ENCODE measurements at regions not wholly inside any gene's neighbourhood (a gene's known extent, or its start where the extent isn't known, plus 50 kb on each side); places are given as distances from the start of the nearest gene placed in this dataset.

- no peak for DNase-seq (ENCODE audit: extremely low spot score)
- no peak for TF ChIP-seq CTCF (IDR thresholded peaks at IDR 0.05; ENCODE audit: control extremely low read depth, extremely low read depth, low read depth, missing control alignments)
- CTCF ChIA-PET = interaction anchor here (1.0 to 1.2 kb wide), 2 partner anchors 10 to 35 kb away, joined by 3 read pairs; no protein-coding TSS in a partner anchor
- POLR2A ChIA-PET = no interaction called here
Measured at GRCh38 chr11:104390651-104391050, 226.7 kb upstream of the PDGFD start.

DNA sequence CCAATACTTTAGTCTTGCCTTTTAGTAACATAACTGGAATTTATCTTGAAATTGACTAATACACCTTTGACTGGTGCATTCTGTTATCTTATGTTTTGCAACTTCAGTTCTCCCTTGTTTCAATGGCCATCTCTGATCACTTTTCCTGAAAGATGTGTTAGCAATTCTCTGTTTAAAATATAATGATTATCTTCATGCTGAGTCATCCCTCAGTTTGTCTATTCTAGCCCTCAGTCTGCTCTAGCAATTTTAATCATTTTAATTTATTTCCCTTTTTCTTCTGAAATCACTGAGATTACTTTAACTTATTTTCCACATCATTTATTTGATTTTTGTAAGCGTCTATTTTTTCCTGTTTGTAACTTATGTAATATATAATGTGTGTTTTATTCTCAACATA, 221.9 kb upstream of the PDGFD start:
- CTCF ChIA-PET = no interaction called here
- no peak for DNase-seq (ENCODE audit: extremely low spot score)
- POLR2A ChIA-PET = no interaction called here
- no peak for TF ChIP-seq CTCF (IDR thresholded peaks at IDR 0.05; ENCODE audit: control extremely low read depth, extremely low read depth, low read depth, missing control alignments)

DNA sequence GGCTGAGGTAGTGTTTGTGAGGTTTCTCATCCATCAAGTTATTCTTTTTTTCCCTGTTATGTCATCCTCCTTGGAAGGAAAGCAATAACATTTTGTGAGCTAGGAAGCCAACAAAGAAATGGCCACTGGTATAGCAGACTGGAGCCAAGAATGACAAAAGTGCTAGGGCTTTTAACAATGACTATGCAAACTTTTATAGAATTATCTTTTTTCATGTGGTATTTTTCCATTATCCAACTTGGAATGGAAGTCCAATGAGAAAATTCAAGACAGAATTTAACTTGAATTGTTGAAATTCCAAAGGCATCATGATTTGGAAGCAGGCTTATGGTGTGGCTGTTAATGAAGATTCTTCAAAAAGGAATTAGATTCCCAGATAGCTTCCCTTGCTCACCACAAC, 216.4 kb upstream of the PDGFD start:
- DNase-seq (ENCODE audit: extremely low spot score) = no peak
- CTCF ChIA-PET = no interaction called here
- TF ChIP-seq CTCF (IDR thresholded peaks at IDR 0.05; ENCODE audit: control extremely low read depth, extremely low read depth, low read depth, missing control alignments) = no peak
- POLR2A ChIA-PET = no interaction called here

DNA sequence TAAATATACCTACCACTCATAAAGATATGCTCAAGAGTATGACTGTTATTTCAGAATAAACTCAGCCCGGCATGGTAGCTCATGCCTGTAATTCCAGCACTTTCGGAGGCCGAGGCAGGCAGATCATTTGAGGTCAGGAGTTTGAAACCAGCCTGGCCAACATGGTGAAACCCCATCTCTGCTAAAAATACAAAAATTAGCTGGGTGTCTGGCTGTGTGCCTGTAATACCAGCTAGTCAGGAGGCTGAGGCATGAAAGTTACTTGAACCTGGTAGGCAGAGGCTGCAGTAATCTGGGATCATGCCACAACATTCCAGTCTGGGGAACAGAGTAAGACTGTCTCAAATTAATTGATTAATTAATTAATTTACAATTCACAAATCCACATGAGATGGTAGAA, 208.2 kb upstream of the PDGFD start:
- no peak for TF ChIP-seq CTCF (IDR thresholded peaks at IDR 0.05; ENCODE audit: control extremely low read depth, extremely low read depth, low read depth, missing control alignments)
- POLR2A ChIA-PET = no interaction called here
- CTCF ChIA-PET = no interaction called here
- no peak for DNase-seq (ENCODE audit: extremely low spot score)

DNA sequence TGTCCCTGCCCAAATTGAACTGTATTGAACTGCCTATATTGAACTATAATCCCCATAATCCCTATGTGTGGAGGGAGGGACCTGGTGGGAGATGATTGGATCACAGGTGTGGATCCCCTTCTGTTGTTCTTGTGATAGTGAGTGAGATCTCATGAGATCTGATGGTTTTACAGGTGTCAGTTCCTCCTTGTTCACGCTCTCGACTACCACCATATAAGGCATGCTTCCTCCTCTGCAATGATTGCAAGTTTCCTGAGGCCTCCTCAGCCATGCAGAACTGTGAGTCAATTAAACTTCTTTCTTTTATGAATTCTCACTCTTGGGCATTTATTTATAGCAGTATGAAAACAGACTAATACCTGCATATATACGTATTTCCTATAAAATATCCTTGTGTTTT, 206.5 kb upstream of the PDGFD start:
- TF ChIP-seq CTCF (IDR thresholded peaks at IDR 0.05; ENCODE audit: control extremely low read depth, extremely low read depth, low read depth, missing control alignments) = no peak
- no peak for DNase-seq (ENCODE audit: extremely low spot score)
- ChIA-PET POLR2A (no interaction called here), CTCF (no interaction called here)

DNA sequence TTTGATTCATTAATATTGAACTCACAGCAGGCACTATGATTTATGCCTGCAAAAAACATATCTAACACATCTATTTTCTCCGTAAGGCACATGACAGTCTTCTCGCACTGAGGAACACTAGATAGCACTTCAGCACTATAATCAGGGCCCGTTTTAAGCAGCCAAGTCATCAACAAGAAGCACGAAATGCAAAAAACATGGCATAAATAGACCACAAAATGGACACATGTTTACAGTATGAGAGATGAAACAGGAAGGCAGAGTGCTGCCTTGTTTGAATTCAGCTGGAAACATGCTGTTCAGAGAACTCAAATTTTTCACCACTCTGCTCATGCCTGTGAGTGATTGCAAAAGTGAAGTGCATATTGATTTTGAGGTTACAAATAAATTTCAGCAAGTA, 205.8 kb upstream of the PDGFD start:
- no peak for TF ChIP-seq CTCF (IDR thresholded peaks at IDR 0.05; ENCODE audit: control extremely low read depth, extremely low read depth, low read depth, missing control alignments)
- no peak for DNase-seq (ENCODE audit: extremely low spot score)
- POLR2A ChIA-PET = no interaction called here
- CTCF ChIA-PET = no interaction called here

- ChIA-PET CTCF (interaction anchor here (1.2 kb wide), 1 partner anchor 9 kb away, joined by 5 read pairs; no protein-coding TSS in a partner anchor), POLR2A (no interaction called here)
- no peak for TF ChIP-seq CTCF (IDR thresholded peaks at IDR 0.05; ENCODE audit: control extremely low read depth, extremely low read depth, low read depth, missing control alignments)
- DNase-seq (ENCODE audit: extremely low spot score) = no peak
Measured at GRCh38 chr11:104366321-104366734, 202.4 kb upstream of the PDGFD start.

Data from GM10248 (cell line).